Lower leg skin (tissue), 3 donors: ENCODE measurements at regions not wholly inside any gene's neighbourhood (a gene's known extent, or its start where the extent isn't known, plus 50 kb on each side); places are given as distances from the start of the nearest gene placed in this dataset.

Source experiments
- POLR2A ChIP-seq, 2 donors: fragments of 450-650 bp; IDR thresholded peaks; one replicate each; pipeline ENCODE4 v1.6.1; 2016 to 2017; ENCODE audit warnings: antibody characterized with exemption in 2 of 2, mild to moderate bottlenecking in 1 of 2, moderate library complexity in 1 of 2
- TF ChIP-seq, protein P1 (sequence below), 3 donors: fragments of 450-650 bp; IDR thresholded peaks; one replicate each; pipeline ENCODE4 v1.5.1; 2016; ENCODE audit warnings: antibody characterized with exemption in 3 of 3, mild to moderate bottlenecking in 3 of 3, moderate library complexity in 2 of 3

DNA sequence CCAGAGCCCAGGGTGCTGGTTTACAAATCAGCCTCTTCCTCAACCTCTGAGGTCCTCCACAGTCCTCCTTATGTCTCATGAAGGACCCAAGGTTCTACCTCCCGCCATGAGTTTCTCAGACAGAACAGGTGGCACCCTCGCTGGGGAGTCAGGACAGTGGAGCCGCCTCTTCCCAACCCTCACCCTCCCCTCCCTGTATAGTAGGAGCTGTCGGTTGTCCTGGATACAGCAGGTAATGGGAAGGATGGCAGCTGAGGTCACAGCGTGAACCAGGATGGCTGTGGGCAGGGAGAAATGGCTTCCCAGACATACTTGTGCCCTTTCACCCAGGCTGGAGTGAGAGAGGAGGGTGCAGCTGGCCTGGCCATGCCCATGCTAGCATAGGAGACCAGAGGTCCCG lies 134.6 kb downstream of the CHST1 start:
- TF ChIP-seq, protein P1, sequence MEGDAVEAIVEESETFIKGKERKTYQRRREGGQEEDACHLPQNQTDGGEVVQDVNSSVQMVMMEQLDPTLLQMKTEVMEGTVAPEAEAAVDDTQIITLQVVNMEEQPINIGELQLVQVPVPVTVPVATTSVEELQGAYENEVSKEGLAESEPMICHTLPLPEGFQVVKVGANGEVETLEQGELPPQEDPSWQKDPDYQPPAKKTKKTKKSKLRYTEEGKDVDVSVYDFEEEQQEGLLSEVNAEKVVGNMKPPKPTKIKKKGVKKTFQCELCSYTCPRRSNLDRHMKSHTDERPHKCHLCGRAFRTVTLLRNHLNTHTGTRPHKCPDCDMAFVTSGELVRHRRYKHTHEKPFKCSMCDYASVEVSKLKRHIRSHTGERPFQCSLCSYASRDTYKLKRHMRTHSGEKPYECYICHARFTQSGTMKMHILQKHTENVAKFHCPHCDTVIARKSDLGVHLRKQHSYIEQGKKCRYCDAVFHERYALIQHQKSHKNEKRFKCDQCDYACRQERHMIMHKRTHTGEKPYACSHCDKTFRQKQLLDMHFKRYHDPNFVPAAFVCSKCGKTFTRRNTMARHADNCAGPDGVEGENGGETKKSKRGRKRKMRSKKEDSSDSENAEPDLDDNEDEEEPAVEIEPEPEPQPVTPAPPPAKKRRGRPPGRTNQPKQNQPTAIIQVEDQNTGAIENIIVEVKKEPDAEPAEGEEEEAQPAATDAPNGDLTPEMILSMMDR (IDR thresholded peaks at IDR 0.05) = no peak
- no peak for TF ChIP-seq POLR2A (IDR thresholded peaks at IDR 0.05)
